ENCODE measurements at regions not wholly inside any gene's neighbourhood (a gene's known extent, or its start where the extent isn't known, plus 50 kb on each side); places are given as distances from the start of the nearest gene placed in this dataset.

GRCh38 chr9:88291856-88292255, 96.4 kb upstream of the SPIN1 start:
- no peaks in the 10 kb centered on the region for H3K27me3 ChIP-seq (replicated peaks; ENCODE audit: insufficient read depth, low read depth, low read length, poor library complexity)
- H3K4me1 ChIP-seq (ENCODE audit: insufficient read depth, low read length, poor library complexity, severe bottlenecking): no peaks in the 10 kb centered on the region
- BruUV-seq (replicated peaks): no TSS peak
- no peak for DNase-seq (ENCODE audit: low spot score)
- no peak overlapping the region for H3K27ac ChIP-seq (ENCODE audit: low read depth, low read length, poor library complexity, severe bottlenecking)
- H3K9me3 ChIP-seq (ENCODE audit: low read depth, low read length, poor library complexity, severe bottlenecking): no peaks in the 10 kb centered on the region
- POLR2A ChIA-PET (ENCODE audit: low non-redundant PET): no interaction called here
- no peaks in the 10 kb centered on the region for H3K36me3 ChIP-seq (ENCODE audit: insufficient read depth, low read length, poor library complexity, severe bottlenecking)
- TF ChIP-seq EZH2 (IDR thresholded peaks at IDR 0.05; ENCODE audit: borderline replicate concordance, low read depth, low read length, poor library complexity, severe bottlenecking) (no peak), CTCF (conservative IDR thresholded peaks at IDR 0.05; ENCODE audit: low read depth, low read length) (no peak)
- intact Hi-C loops (cut with micrococcal nuclease; ENCODE audit: unreplicated experiment): no loop called here
- H3K4me3 ChIP-seq (ENCODE audit: low read depth, low read length, poor library complexity, severe bottlenecking): no peak overlapping the region
- CTCF ChIA-PET: no interaction called here

- BruUV-seq (replicated peaks): no TSS peak
- Histone ChIP-seq H3K9me3 (ENCODE audit: low read depth, low read length, poor library complexity, severe bottlenecking) (no peaks in the 10 kb centered on the region), H3K4me1 (ENCODE audit: insufficient read depth, low read length, poor library complexity, severe bottlenecking) (no peaks in the 10 kb centered on the region), H3K4me3 (ENCODE audit: low read depth, low read length, poor library complexity, severe bottlenecking) (no peak overlapping the region), H3K27ac (ENCODE audit: low read depth, low read length, poor library complexity, severe bottlenecking) (no peak overlapping the region), H3K27me3 (replicated peaks; ENCODE audit: insufficient read depth, low read depth, low read length, poor library complexity) (no peaks in the 10 kb centered on the region), H3K36me3 (ENCODE audit: insufficient read depth, low read length, poor library complexity, severe bottlenecking) (no peaks in the 10 kb centered on the region)
- CTCF ChIA-PET: no interaction called here
- POLR2A ChIA-PET (ENCODE audit: low non-redundant PET): no interaction called here
- intact Hi-C loops (cut with micrococcal nuclease; ENCODE audit: unreplicated experiment): no loop called here
- DNase-seq (ENCODE audit: low spot score): no peak
- TF ChIP-seq EZH2 (IDR thresholded peaks at IDR 0.05; ENCODE audit: borderline replicate concordance, low read depth, low read length, poor library complexity, severe bottlenecking) (no peak), CTCF (conservative IDR thresholded peaks at IDR 0.05; ENCODE audit: low read depth, low read length) (no peak)
These were observed 97.2 kb upstream of the SPIN1 start for GRCh38 chr9:88291056-88291455.

GRCh38 chr9:88289532-88289931, 98.7 kb upstream of the SPIN1 start:
- Histone ChIP-seq H3K4me3 (ENCODE audit: low read depth, low read length, poor library complexity, severe bottlenecking) (no peak overlapping the region), H3K27me3 (replicated peaks; ENCODE audit: insufficient read depth, low read depth, low read length, poor library complexity) (no peaks in the 10 kb centered on the region), H3K36me3 (ENCODE audit: insufficient read depth, low read length, poor library complexity, severe bottlenecking) (no peaks in the 10 kb centered on the region), H3K9me3 (ENCODE audit: low read depth, low read length, poor library complexity, severe bottlenecking) (peaks cover 4% of the 10 kb centered on the region), H3K4me1 (ENCODE audit: insufficient read depth, low read length, poor library complexity, severe bottlenecking) (no peaks in the 10 kb centered on the region), H3K27ac (ENCODE audit: low read depth, low read length, poor library complexity, severe bottlenecking) (no peak overlapping the region)
- ChIA-PET CTCF (no interaction called here), POLR2A (ENCODE audit: low non-redundant PET) (no interaction called here)
- DNase-seq (ENCODE audit: low spot score): no peak
- BruUV-seq (replicated peaks): no TSS peak
- TF ChIP-seq EZH2 (IDR thresholded peaks at IDR 0.05; ENCODE audit: borderline replicate concordance, low read depth, low read length, poor library complexity, severe bottlenecking) (no peak), CTCF (conservative IDR thresholded peaks at IDR 0.05; ENCODE audit: low read depth, low read length) (no peak)
- intact Hi-C loops (cut with micrococcal nuclease; ENCODE audit: unreplicated experiment): no loop called here
